Astrocyte (in vitro differentiated cells and primary cell): ENCODE measurements at regions not wholly inside any gene's neighbourhood (a gene's known extent, or its start where the extent isn't known, plus 50 kb on each side); places are given as distances from the start of the nearest gene placed in this dataset.
A peak's percentile ranks its signal among the peaks of the same experiment; 100 is the strongest.

Experiments
- DNase-seq: peaks from one replicate; pipeline ENCODE4 v3.0.0-alpha.2; 2010; ENCODE audit warnings: low read depth
- FAIRE-seq: peaks from 2 replicates; lab custom pipeline; 2011; peaks lifted over from hg19 to GRCh38; lab: Jason Lieb, UNC
- H2AFZ ChIP-seq: 2 replicates; pipeline ENCODE4 v1.6.0; 2012; ENCODE audit warnings: low read depth, low read length, inconsistent platforms
- H3K27ac ChIP-seq: 2 replicates; pipeline ENCODE4 v1.5.1; 2011; ENCODE audit warnings: low read depth, low read length, inconsistent platforms
- H3K27me3 ChIP-seq: 2 replicates; pipeline ENCODE4 v1.6.0; 2011; ENCODE audit warnings: low read length, inconsistent platforms; ENCODE audit not compliant: insufficient read depth
- H3K36me3 ChIP-seq: 2 replicates; pipeline ENCODE4 v1.5.1; 2011; ENCODE audit warnings: low read length, inconsistent platforms; ENCODE audit not compliant: insufficient read depth
- H3K4me1 ChIP-seq: 2 replicates; pipeline ENCODE4 v1.5.1; 2011; ENCODE audit warnings: low read length, inconsistent platforms; ENCODE audit not compliant: insufficient read depth
- H3K4me2 ChIP-seq: 2 replicates; pipeline ENCODE4 v1.6.0; 2012; ENCODE audit warnings: low read length, inconsistent platforms
- H3K4me3 ChIP-seq: 2 replicates; pipeline ENCODE4 v1.5.1; 2011; ENCODE audit warnings: low read depth, mild to moderate bottlenecking, low read length, inconsistent platforms; ENCODE audit not compliant: insufficient read depth
- H3K79me2 ChIP-seq: 2 replicates; pipeline ENCODE4 v1.6.0; 2012; ENCODE audit warnings: mild to moderate bottlenecking, low read length, inconsistent platforms; ENCODE audit not compliant: insufficient read depth
- H3K9ac ChIP-seq: 2 replicates; pipeline ENCODE4 v1.6.0; 2012; ENCODE audit warnings: mild to moderate bottlenecking, low read length, inconsistent platforms
- H3K9me3 ChIP-seq: 2 replicates; pipeline ENCODE4 v1.5.1; 2012; ENCODE audit warnings: low read depth, mild to moderate bottlenecking, low read length, inconsistent platforms; ENCODE audit not compliant: insufficient read depth
- H4K20me1 ChIP-seq: 2 replicates; pipeline ENCODE4 v1.6.0; 2012; ENCODE audit warnings: low read length, inconsistent platforms; ENCODE audit not compliant: insufficient read depth
- H3K27ac Mint-ChIP-seq: one replicate; pipeline ENCODE4 v1.8.0; 2021; ENCODE audit warnings: mild to moderate bottlenecking, mixed read lengths; ENCODE audit not compliant: unreplicated experiment
- H3K27me3 Mint-ChIP-seq: one replicate; pipeline ENCODE4 v1.8.0; 2021; ENCODE audit warnings: low read depth, mixed read lengths; ENCODE audit not compliant: unreplicated experiment
- H3K36me3 Mint-ChIP-seq: one replicate; pipeline ENCODE4 v1.8.0; 2021; ENCODE audit warnings: low read depth, mixed read lengths; ENCODE audit not compliant: unreplicated experiment
- H3K4me1 Mint-ChIP-seq: one replicate; pipeline ENCODE4 v1.8.0; 2021; ENCODE audit warnings: low read depth, mixed read lengths; ENCODE audit not compliant: unreplicated experiment
- H3K4me3 Mint-ChIP-seq: one replicate; pipeline ENCODE4 v1.8.0; 2021; ENCODE audit warnings: mild to moderate bottlenecking, moderate library complexity, mixed read lengths; ENCODE audit not compliant: unreplicated experiment
- H3K9me3 Mint-ChIP-seq: one replicate; pipeline ENCODE4 v1.8.0; 2021; ENCODE audit warnings: mild to moderate bottlenecking, mixed read lengths; ENCODE audit not compliant: unreplicated experiment
- CTCF ChIP-seq: IDR thresholded peaks from 2 replicates; pipeline ENCODE4 v1.5.1; 2011; ENCODE audit warnings: low read depth, mild to moderate bottlenecking, inconsistent platforms, low read length, moderate library complexity; ENCODE audit not compliant: insufficient read depth
- EZH2 ChIP-seq: IDR thresholded peaks from 2 replicates; pipeline ENCODE4 v1.6.1; 2012; ENCODE audit warnings: mild to moderate bottlenecking, low read length, inconsistent platforms; ENCODE audit not compliant: insufficient read depth

GRCh38 chr17:77807746-77808441, 150.6 kb upstream of the TNRC6C start:
- Histone ChIP-seq H2AFZ (no peak overlapping the region), H3K27me3 (peaks cover 22% of the 10 kb centered on the region), H3K4me3 (no peak overlapping the region), H3K9ac (no peak overlapping the region), H3K4me2 (no peak overlapping the region), H3K4me1 (peaks cover 19% of the 10 kb centered on the region), H3K27ac (no peak overlapping the region), H4K20me1 (no peaks in the 10 kb centered on the region), H3K9me3 (no peaks in the 10 kb centered on the region), H3K36me3 (no peaks in the 10 kb centered on the region), H3K79me2 (no peaks in the 10 kb centered on the region)
- Mint-ChIP-seq H3K27ac (no peak overlapping the region), H3K4me1 (peaks cover 4% of the 10 kb centered on the region), H3K4me3 (no peak overlapping the region), H3K27me3 (peaks cover 65% of the 10 kb centered on the region), H3K9me3 (peaks cover 3% of the 10 kb centered on the region), H3K36me3 (no peaks in the 10 kb centered on the region)
- FAIRE-seq (no peak), DNase-seq (no peak)
- TF ChIP-seq CTCF (no peak), EZH2 (no peak)

GRCh38 chr17:77808686-77809425, 149.6 kb upstream of the TNRC6C start:
- peaks cover 13% of the 10 kb centered on the region for H3K27me3 ChIP-seq
- no peaks in the 10 kb centered on the region for H3K79me2 ChIP-seq
- no peak overlapping the region for H2AFZ ChIP-seq
- FAIRE-seq (no peak), DNase-seq (peak; percentile 18)
- no peak overlapping the region for H3K9ac ChIP-seq
- H3K27ac Mint-ChIP-seq, result no peak overlapping the region
- H3K27me3 Mint-ChIP-seq, result peaks cover 59% of the 10 kb centered on the region
- H3K4me1 ChIP-seq, result peaks cover 19% of the 10 kb centered on the region
- no peak overlapping the region for H3K4me3 Mint-ChIP-seq
- no peak overlapping the region for H3K27ac ChIP-seq
- no peaks in the 10 kb centered on the region for H3K36me3 ChIP-seq
- no peak overlapping the region for H3K4me3 ChIP-seq
- no peaks in the 10 kb centered on the region for H3K9me3 ChIP-seq
- TF ChIP-seq CTCF, result no peak
- TF ChIP-seq EZH2, result no peak
- no peaks in the 10 kb centered on the region for H4K20me1 ChIP-seq
- no peaks in the 10 kb centered on the region for H3K36me3 Mint-ChIP-seq
- H3K4me2 ChIP-seq, result no peak overlapping the region
- peaks cover 4% of the 10 kb centered on the region for H3K4me1 Mint-ChIP-seq
- peaks cover 3% of the 10 kb centered on the region for H3K9me3 Mint-ChIP-seq

GRCh38 chr17:77809814-77810213, 148.7 kb upstream of the TNRC6C start:
- Mint-ChIP-seq H3K27ac (no peak overlapping the region), H3K9me3 (peaks cover 3% of the 10 kb centered on the region), H3K27me3 (peaks cover 53% of the 10 kb centered on the region), H3K4me3 (no peak overlapping the region), H3K4me1 (peaks cover 4% of the 10 kb centered on the region), H3K36me3 (no peaks in the 10 kb centered on the region)
- no peak for DNase-seq
- no peaks in the 10 kb centered on the region for H3K9me3 ChIP-seq
- no peak overlapping the region for H2AFZ ChIP-seq
- no peak overlapping the region for H3K4me3 ChIP-seq
- no peaks in the 10 kb centered on the region for H4K20me1 ChIP-seq
- no peaks in the 10 kb centered on the region for H3K79me2 ChIP-seq
- H3K36me3 ChIP-seq, result no peaks in the 10 kb centered on the region
- no peak for FAIRE-seq
- H3K27me3 ChIP-seq, result peaks cover 3% of the 10 kb centered on the region
- H3K9ac ChIP-seq, result no peak overlapping the region
- H3K4me2 ChIP-seq, result no peak overlapping the region
- peaks cover 19% of the 10 kb centered on the region for H3K4me1 ChIP-seq
- H3K27ac ChIP-seq, result no peak overlapping the region
- TF ChIP-seq EZH2, result no peak
- no peak for TF ChIP-seq CTCF
